Endometrium (tissue), 2 donors: ENCODE measurements at regions not wholly inside any gene's neighbourhood (a gene's known extent, or its start where the extent isn't known, plus 50 kb on each side); places are given as distances from the start of the nearest gene placed in this dataset.

Experiments
- FAIRE-seq: peaks from 2 replicates; lab custom pipeline; 2012; peaks lifted over from hg19 to GRCh38; lab: Jason Lieb, UNC
- donor health status: control.
- donor health status: control.

GRCh38 chr7:46233585-46234329 lies 312.7 kb upstream of the IGFBP3 start:
- no peak for FAIRE-seq

- no peak for FAIRE-seq
Measured at GRCh38 chr7:46230990-46231305, 309.9 kb upstream of the IGFBP3 start.

- FAIRE-seq, result no peak
Measured at GRCh38 chr7:46230298-46230989, 309.4 kb upstream of the IGFBP3 start.

- no peak for FAIRE-seq
Measured at GRCh38 chr7:46229409-46229808, 308.3 kb upstream of the IGFBP3 start.

- no peak for FAIRE-seq
Measured at GRCh38 chr7:46226860-46227259, 305.8 kb upstream of the IGFBP3 start.

- FAIRE-seq, result no peak
Measured at GRCh38 chr7:46224363-46224762, 303.3 kb upstream of the IGFBP3 start.

- no peak for FAIRE-seq
Measured at GRCh38 chr7:46220066-46220630, 299.1 kb upstream of the IGFBP3 start.

GRCh38 chr7:46218461-46219200 lies 297.6 kb upstream of the IGFBP3 start:
- no peak for FAIRE-seq

- FAIRE-seq, result no peak
Measured at GRCh38 chr7:46215987-46216567, 295.0 kb upstream of the IGFBP3 start.

- FAIRE-seq, result no peak
Measured at GRCh38 chr7:46214526-46214925, 293.5 kb upstream of the IGFBP3 start.

- FAIRE-seq, result no peak
Measured at GRCh38 chr7:46213154-46213537, 292.1 kb upstream of the IGFBP3 start.

- FAIRE-seq, result no peak
Measured at GRCh38 chr7:46212425-46213153, 291.5 kb upstream of the IGFBP3 start.

- no peak for FAIRE-seq
Measured at GRCh38 chr7:46210467-46210866, 289.4 kb upstream of the IGFBP3 start.

GRCh38 chr7:46209611-46210388 lies 288.7 kb upstream of the IGFBP3 start:
- no peak for FAIRE-seq

- FAIRE-seq, result no peak
Measured at GRCh38 chr7:46208635-46209525, 287.8 kb upstream of the IGFBP3 start.

GRCh38 chr7:46207931-46208634 lies 287.0 kb upstream of the IGFBP3 start:
- FAIRE-seq, result no peak

GRCh38 chr7:46206476-46207060 lies 285.5 kb upstream of the IGFBP3 start:
- no peak for FAIRE-seq

- FAIRE-seq, result no peak
Measured at GRCh38 chr7:46205478-46205877, 284.4 kb upstream of the IGFBP3 start.

GRCh38 chr7:46203926-46204325 lies 282.9 kb upstream of the IGFBP3 start:
- no peak for FAIRE-seq
